Stomach (tissue), 8 donors: ENCODE measurements at regions not wholly inside any gene's neighbourhood (a gene's known extent, or its start where the extent isn't known, plus 50 kb on each side); places are given as distances from the start of the nearest gene placed in this dataset.

ENCODE experiments used
- DNase-seq, 2 donors: peaks; one replicate each; pipeline versions ENCODE4 v3.0.0 to v3.0.0-alpha.2; 2013 to 2019
- H3K27ac ChIP-seq, 5 donors: fragments of 200-600 bp in 4 of 5; sonication (generic) in 4 of 5; one replicate each; pipeline ENCODE4 v1.5.1; 2013 to 2019; ENCODE audit warnings: mild to moderate bottlenecking in 1 of 5, moderate library complexity in 1 of 5
- H3K27me3 ChIP-seq, 3 donors: fragments of 200-600 bp; sonication (generic); one replicate each; pipeline ENCODE4 v1.5.1; 2017 to 2019; ENCODE audit warnings: mixed run types in 1 of 3
- H3K36me3 ChIP-seq, 4 donors: fragments of 200-600 bp; sonication (generic); 1 replicate in 3 of 4; 2 replicates in 1 of 4; pipeline ENCODE4 v1.5.1; 2016 to 2019
- H3K4me1 ChIP-seq, 4 donors: fragments of 200-600 bp; sonication (generic); one replicate each; pipeline ENCODE4 v1.5.1; 2016 to 2019
- H3K4me3 ChIP-seq, 4 donors: fragments of 200-600 bp; sonication (generic) in 3 of 4; one replicate each; pipeline ENCODE4 v1.5.1; 2016 to 2019; ENCODE audit warnings: mild to moderate bottlenecking in 1 of 4
- H3K9me3 ChIP-seq, 4 donors: fragments of 200-600 bp; sonication (generic); one replicate each; pipeline ENCODE4 v1.5.1; 2016 to 2019
- EP300 ChIP-seq: sonication (generic); formaldehyde crosslinking; IDR thresholded peaks from one replicate; pipeline ENCODE4 v1.6.1; 2017; ENCODE audit warnings: antibody characterized with exemption
- POLR2A ChIP-seq, 4 donors: fragments of 450-650 bp; IDR thresholded peaks; one replicate each; pipeline ENCODE4 v1.6.1; 2016; ENCODE audit warnings: antibody characterized with exemption in 4 of 4, control low read depth in 2 of 4, mild to moderate bottlenecking in 1 of 4, moderate library complexity in 1 of 4
- POLR2AphosphoS5 ChIP-seq, 3 donors: sonication (generic); formaldehyde crosslinking; IDR thresholded peaks; one replicate each; pipeline ENCODE4 v1.6.1; 2016; ENCODE audit warnings: antibody characterized with exemption in 3 of 3
- WGBS, 5 donors: extraction: QIAGEN DNeasy Blood & Tissue Kit in 3 of 5; methylation state at CpG; one replicate each; pipeline versions ENCODE4 v1.1.5 to v1.1.7; 2013 to 2018; 5-methylcytosine and 5-hydroxymethylcytosine counted together
- intact Hi-C: fragments of 100-400 bp; cut with DNase I; formaldehyde crosslinking; loops from one replicate; pipeline ENCODE4 v1.15.1; 2023; ENCODE audit warnings: low total_unique reads
- TF ChIP-seq, protein P1 (sequence below), 7 experiments: fragments of 450-650 bp in 4 of 7; fragments of 200-600 bp in 3 of 7; sonication (generic) in 3 of 7; IDR thresholded peaks; one replicate each; pipeline ENCODE4 v1.5.1; 2016 to 2019; ENCODE audit warnings: antibody characterized with exemption in 7 of 7, control low read depth in 2 of 7, mild to moderate bottlenecking in 1 of 7
- donor health status: healthy with polysubstance abuse.
- donor health status: Bipolar disorder and iron deficiency.
- donor health status: healthy.

DNA sequence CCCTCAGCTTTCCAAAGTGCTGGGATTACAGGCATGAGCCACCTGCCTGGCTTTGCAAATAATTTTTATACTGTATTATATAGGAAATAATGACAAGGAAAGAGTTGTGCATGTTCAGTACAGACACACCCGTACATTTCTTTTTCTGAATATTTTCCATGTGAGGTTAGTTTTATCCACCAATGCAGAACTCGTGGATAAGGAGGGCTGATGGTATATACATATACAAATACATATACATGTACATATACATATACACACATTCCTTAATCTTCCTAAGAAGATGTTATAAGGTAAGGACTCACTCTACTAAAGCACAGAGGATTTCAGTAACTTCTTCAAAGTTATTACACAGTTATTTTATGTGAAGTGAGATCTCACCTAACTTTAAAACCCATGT is 925.8 kb downstream of the C4orf33 start:
- H3K9me3 ChIP-seq = peaks cover 0 to 5% (median 0%) of the 10 kb centered on the region in 4 donors
- intact Hi-C loops = no loop called here
- DNase-seq = no peak
- no peaks in the 10 kb centered on the region for H3K36me3 ChIP-seq
- 75 to 86% (median 82%) methylated on average over 2 of the region's 2 CpGs for WGBS, 5 donors
- no peaks in the 10 kb centered on the region for H3K4me1 ChIP-seq
- no peak overlapping the region for H3K27ac ChIP-seq
- H3K27me3 ChIP-seq = no peaks in the 10 kb centered on the region
- TF ChIP-seq POLR2AphosphoS5 (IDR thresholded peaks at IDR 0.05) (no peak), POLR2A (IDR thresholded peaks at IDR 0.05) (no peak), EP300 (no peak)
- TF ChIP-seq, protein P1, sequence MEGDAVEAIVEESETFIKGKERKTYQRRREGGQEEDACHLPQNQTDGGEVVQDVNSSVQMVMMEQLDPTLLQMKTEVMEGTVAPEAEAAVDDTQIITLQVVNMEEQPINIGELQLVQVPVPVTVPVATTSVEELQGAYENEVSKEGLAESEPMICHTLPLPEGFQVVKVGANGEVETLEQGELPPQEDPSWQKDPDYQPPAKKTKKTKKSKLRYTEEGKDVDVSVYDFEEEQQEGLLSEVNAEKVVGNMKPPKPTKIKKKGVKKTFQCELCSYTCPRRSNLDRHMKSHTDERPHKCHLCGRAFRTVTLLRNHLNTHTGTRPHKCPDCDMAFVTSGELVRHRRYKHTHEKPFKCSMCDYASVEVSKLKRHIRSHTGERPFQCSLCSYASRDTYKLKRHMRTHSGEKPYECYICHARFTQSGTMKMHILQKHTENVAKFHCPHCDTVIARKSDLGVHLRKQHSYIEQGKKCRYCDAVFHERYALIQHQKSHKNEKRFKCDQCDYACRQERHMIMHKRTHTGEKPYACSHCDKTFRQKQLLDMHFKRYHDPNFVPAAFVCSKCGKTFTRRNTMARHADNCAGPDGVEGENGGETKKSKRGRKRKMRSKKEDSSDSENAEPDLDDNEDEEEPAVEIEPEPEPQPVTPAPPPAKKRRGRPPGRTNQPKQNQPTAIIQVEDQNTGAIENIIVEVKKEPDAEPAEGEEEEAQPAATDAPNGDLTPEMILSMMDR (IDR thresholded peaks at IDR 0.05) = no peak
- H3K4me3 ChIP-seq = no peak overlapping the region

DNA sequence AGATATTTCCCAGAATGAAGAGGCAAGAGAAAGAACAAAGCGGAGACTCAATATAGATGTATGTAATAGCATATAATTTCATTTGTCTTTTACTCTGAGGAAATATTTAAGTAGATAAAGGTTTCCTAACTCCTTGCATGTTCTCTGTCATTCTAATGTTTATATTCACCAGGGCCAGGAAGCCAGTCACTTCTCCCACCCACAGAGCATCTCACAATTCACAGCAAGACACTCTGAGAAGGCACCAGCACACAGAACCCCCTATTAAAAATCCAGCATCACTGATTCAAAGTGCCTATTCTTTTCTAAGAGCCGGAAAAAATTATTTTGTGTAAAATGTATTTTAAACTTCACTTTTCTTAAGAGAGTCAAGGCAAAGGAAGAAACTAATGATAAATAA is 927.1 kb downstream of the C4orf33 start:
- no peaks in the 10 kb centered on the region for H3K4me1 ChIP-seq
- H3K36me3 ChIP-seq = no peaks in the 10 kb centered on the region
- TF ChIP-seq, protein P1 (IDR thresholded peaks at IDR 0.05) = no peak
- no peak for TF ChIP-seq POLR2AphosphoS5 (IDR thresholded peaks at IDR 0.05)
- no peak for TF ChIP-seq POLR2A (IDR thresholded peaks at IDR 0.05)
- TF ChIP-seq EP300 = no peak
- H3K9me3 ChIP-seq = peaks cover 0 to 5% (median 0%) of the 10 kb centered on the region in 4 donors
- DNase-seq = no peak
- WGBS, 5 donors = 82 to 91% (median 88%) methylated on average over 2 of the region's 2 CpGs
- no peaks in the 10 kb centered on the region for H3K27me3 ChIP-seq
- intact Hi-C loops = no loop called here
- no peak overlapping the region for H3K27ac ChIP-seq
- no peak overlapping the region for H3K4me3 ChIP-seq

DNA sequence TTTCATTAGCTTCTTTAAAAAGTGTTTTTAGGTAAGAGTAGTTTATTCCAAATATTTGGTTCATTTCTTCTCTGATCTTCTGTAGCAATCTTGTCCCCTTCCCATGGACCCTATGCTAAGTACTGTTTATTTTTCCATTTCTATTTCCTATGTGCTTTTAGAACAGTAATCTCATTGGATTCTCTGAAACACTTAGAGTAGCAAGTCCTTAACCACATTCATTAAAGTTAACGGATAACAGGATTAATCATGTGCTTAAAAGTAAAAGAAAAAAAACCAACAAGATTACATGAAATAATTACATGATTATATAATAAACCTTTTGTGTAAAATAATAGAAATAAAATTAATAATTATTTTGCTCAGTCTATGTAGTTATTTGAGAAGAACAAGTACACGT is 929.7 kb downstream of the C4orf33 start:
- intact Hi-C loops = no loop called here
- Histone ChIP-seq H3K36me3 (no peaks in the 10 kb centered on the region), H3K27me3 (no peaks in the 10 kb centered on the region), H3K27ac (no peak overlapping the region), H3K9me3 (no peaks in the 10 kb centered on the region), H3K4me3 (no peak overlapping the region), H3K4me1 (no peaks in the 10 kb centered on the region)
- TF ChIP-seq POLR2AphosphoS5 (IDR thresholded peaks at IDR 0.05) (no peak), POLR2A (IDR thresholded peaks at IDR 0.05) (no peak), EP300 (no peak)
- TF ChIP-seq, protein P1 (IDR thresholded peaks at IDR 0.05) = no peak
- DNase-seq = no peak
- 74 to 80% (median 76%) methylated on average over 2 of the region's 2 CpGs for WGBS, 5 donors

DNA sequence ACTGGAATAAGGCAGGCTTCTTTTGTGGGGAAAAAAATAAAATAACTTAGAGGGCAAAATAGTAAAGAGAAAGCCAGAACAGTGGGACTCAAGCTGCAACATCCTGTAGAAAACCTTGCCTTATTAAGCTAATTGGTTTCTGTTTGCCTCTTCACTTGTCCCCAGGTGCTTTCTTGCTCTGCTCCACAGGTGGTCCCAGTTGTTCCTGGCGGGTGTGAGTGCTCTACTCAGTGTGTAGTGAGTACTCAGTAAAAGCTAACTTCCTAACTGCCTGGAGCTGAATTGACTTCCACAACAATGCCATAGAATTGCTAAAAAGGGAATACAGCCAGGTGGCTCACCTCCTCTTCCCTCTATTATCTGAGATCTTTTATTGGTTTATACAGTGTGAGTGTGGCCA is 930.2 kb downstream of the C4orf33 start:
- Histone ChIP-seq H3K27ac (no peak overlapping the region), H3K9me3 (no peaks in the 10 kb centered on the region), H3K4me1 (no peaks in the 10 kb centered on the region), H3K36me3 (no peaks in the 10 kb centered on the region), H3K27me3 (no peaks in the 10 kb centered on the region), H3K4me3 (no peak overlapping the region)
- WGBS, 5 donors = 41 to 65% (median 48%) methylated on average over 1 of the region's 1 CpG
- DNase-seq = no peak
- no peak for TF ChIP-seq POLR2AphosphoS5 (IDR thresholded peaks at IDR 0.05)
- TF ChIP-seq EP300 = no peak
- no peak for TF ChIP-seq POLR2A (IDR thresholded peaks at IDR 0.05)
- TF ChIP-seq, protein P1 (IDR thresholded peaks at IDR 0.05) = no peak
- intact Hi-C loops = no loop called here
